HepG2 (cell line): ENCODE measurements at regions not wholly inside any gene's neighbourhood (a gene's known extent, or its start where the extent isn't known, plus 50 kb on each side); places are given as distances from the start of the nearest gene placed in this dataset.

Experiments
- CCDC6 ChIP-seq: sonication (generic); formaldehyde crosslinking; IDR thresholded peaks from 2 replicates; pipeline ENCODE4 v1.8.1; 2022; ENCODE audit warnings: mild to moderate bottlenecking, missing genetic modification reagents, moderate library complexity
- DR1 ChIP-seq: sonication (generic); formaldehyde crosslinking; IDR thresholded peaks from 2 replicates; pipeline ENCODE4 v1.8.0; 2021; ENCODE audit warnings: mild to moderate bottlenecking, missing genetic modification reagents, inconsistent platforms
- E2F1 ChIP-seq: sonication (generic); formaldehyde crosslinking; IDR thresholded peaks from 2 replicates; pipeline ENCODE4 v1.5.0; 2020; ENCODE audit warnings: missing genetic modification reagents
- HMGXB3 ChIP-seq: sonication (generic); formaldehyde crosslinking; IDR thresholded peaks from 2 replicates; pipeline ENCODE4 v1.4.0; 2020; ENCODE audit warnings: missing genetic modification reagents, borderline replicate concordance
- MEF2D ChIP-seq: sonication (generic); formaldehyde crosslinking; IDR thresholded peaks from 2 replicates; pipeline ENCODE4 v1.5.1; 2020; ENCODE audit warnings: mild to moderate bottlenecking, missing genetic modification reagents
- MLXIP ChIP-seq: sonication (generic); formaldehyde crosslinking; IDR thresholded peaks from 2 replicates; pipeline ENCODE4 v1.9.0; 2021; ENCODE audit warnings: missing genetic modification reagents, borderline replicate concordance
- NAIF1 ChIP-seq: sonication (generic); formaldehyde crosslinking; IDR thresholded peaks from 2 replicates; pipeline ENCODE4 v1.5.0; 2020; ENCODE audit warnings: mild to moderate bottlenecking, missing genetic modification reagents, borderline replicate concordance
- PTBP1 ChIP-seq: fragments of 200-400 bp; formaldehyde crosslinking; IDR thresholded peaks from 2 replicates; pipeline ENCODE4 v1.6.1; 2018; ENCODE audit warnings: low read length, low read depth; ENCODE audit not compliant: poor library complexity, severe bottlenecking
- SIX4 ChIP-seq: sonication (generic); formaldehyde crosslinking; IDR thresholded peaks from 2 replicates; pipeline ENCODE4 v1.4.0; 2020; ENCODE audit warnings: missing genetic modification reagents
- SOX5 ChIP-seq: IDR thresholded peaks from 2 replicates; pipeline ENCODE4 v1.6.1; 2016; ENCODE audit warnings: borderline replicate concordance
- TBX3 ChIP-seq: fragments of 450-650 bp; IDR thresholded peaks from 2 replicates; pipeline ENCODE4 v1.6.1; 2017; ENCODE audit warnings: antibody characterized with exemption, mild to moderate bottlenecking, inconsistent platforms, borderline replicate concordance
- ZNF547 ChIP-seq: sonication (generic); formaldehyde crosslinking; IDR thresholded peaks from 2 replicates; pipeline ENCODE4 v1.5.1; 2020; ENCODE audit warnings: mild to moderate bottlenecking, missing genetic modification reagents
- ZNF710 ChIP-seq: sonication (generic); formaldehyde crosslinking; IDR thresholded peaks from 2 replicates; pipeline ENCODE4 v1.5.0; 2020; ENCODE audit warnings: mild to moderate bottlenecking, missing genetic modification reagents, borderline replicate concordance
- ZNF740 ChIP-seq: sonication (generic); formaldehyde crosslinking; IDR thresholded peaks from 2 replicates; pipeline ENCODE4 v1.4.0; 2020; ENCODE audit warnings: missing genetic modification reagents
- ZNF788 ChIP-seq: sonication (generic); formaldehyde crosslinking; IDR thresholded peaks from 2 replicates; pipeline ENCODE4 v1.5.0; 2020; ENCODE audit warnings: mild to moderate bottlenecking, missing genetic modification reagents, borderline replicate concordance
- ZNF816 ChIP-seq: sonication (generic); formaldehyde crosslinking; IDR thresholded peaks from 2 replicates; pipeline ENCODE4 v1.8.0; 2022; ENCODE audit warnings: missing genetic modification reagents, mild to moderate bottlenecking, borderline replicate concordance

GRCh38 chr14:31965735-31966598, 111.1 kb upstream of the ARHGAP5 start (continued):
- TF ChIP-seq ZNF816 (CRISPR knock-in tag) (no peak), TBX3 (0 out of 2 replicates have a peak, but pooled peaks have one; percentile 42), NAIF1 (peak; percentile 26; the same call in 1 of the 2 replicates), ZNF547 (CRISPR knock-in tag) (no peak), ZNF710 (CRISPR knock-in tag) (peak; percentile 65; the same call in 1 of the 2 replicates), E2F1 (CRISPR knock-in tag) (no peak; the same call in 1 of the 2 replicates), ZNF788 (peak; percentile 79; the same call in 1 of the 2 replicates), MEF2D (CRISPR knock-in tag) (peak; percentile 90), ZNF740 (CRISPR knock-in tag) (peak; percentile 52; the same call in 1 of the 2 replicates), SIX4 (CRISPR knock-in tag) (peak; percentile 71; the same call in 1 of the 2 replicates), HMGXB3 (CRISPR knock-in tag) (peak; percentile 95), MLXIP (no peak), PTBP1 (no peak), CCDC6 (CRISPR knock-in tag) (no peak), DR1 (CRISPR knock-in tag) (no peak; the same call in 1 of the 2 replicates), SOX5 (CRISPR knock-in tag) (peak; percentile 86)
